GM12874 (cell line): ENCODE measurements at regions not wholly inside any gene's neighbourhood (a gene's known extent, or its start where the extent isn't known, plus 50 kb on each side); places are given as distances from the start of the nearest gene placed in this dataset.

Experiments
- TF ChIP-seq, protein P1 (sequence below): IDR thresholded peaks from 2 replicates; pipeline ENCODE4 v1.5.1; 2011; ENCODE audit warnings: low read depth, mild to moderate bottlenecking, control low read depth, low read length, moderate library complexity; ENCODE audit not compliant: insufficient read depth

DNA sequence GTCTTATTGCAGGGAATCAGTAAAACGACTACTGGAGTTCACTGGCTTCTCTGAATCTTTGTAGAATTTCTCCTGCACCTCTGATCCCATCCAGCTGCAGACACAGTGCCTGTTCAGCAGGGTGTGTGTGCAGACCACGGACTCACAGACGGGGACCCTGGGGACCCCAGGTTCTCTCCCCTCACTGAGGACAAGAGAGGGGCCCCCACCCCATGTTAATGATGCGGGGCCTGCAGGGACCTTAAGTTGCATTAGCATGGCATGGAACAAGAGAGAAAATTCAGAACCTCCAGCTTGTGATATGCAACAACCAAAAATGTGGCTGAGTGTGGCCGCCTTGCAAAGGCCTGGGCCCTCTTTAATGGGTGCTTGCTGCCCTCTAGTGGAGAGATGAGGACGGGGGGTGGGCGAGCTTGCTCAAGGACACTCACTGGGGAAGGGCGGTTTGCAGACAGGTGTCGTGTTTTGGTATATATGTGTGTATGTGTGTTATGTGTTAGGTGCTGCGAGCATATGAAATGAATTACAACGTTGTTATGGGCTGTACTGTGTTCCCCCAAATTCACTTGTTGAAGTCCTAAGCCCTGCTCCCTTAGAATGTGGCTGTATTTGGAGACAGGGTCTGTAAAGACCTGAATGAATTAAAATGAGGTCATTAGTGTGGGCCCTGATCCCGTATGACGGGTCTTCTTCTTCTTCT, 84.4 kb upstream of the SEPTIN5 start:
- TF ChIP-seq, protein P1, sequence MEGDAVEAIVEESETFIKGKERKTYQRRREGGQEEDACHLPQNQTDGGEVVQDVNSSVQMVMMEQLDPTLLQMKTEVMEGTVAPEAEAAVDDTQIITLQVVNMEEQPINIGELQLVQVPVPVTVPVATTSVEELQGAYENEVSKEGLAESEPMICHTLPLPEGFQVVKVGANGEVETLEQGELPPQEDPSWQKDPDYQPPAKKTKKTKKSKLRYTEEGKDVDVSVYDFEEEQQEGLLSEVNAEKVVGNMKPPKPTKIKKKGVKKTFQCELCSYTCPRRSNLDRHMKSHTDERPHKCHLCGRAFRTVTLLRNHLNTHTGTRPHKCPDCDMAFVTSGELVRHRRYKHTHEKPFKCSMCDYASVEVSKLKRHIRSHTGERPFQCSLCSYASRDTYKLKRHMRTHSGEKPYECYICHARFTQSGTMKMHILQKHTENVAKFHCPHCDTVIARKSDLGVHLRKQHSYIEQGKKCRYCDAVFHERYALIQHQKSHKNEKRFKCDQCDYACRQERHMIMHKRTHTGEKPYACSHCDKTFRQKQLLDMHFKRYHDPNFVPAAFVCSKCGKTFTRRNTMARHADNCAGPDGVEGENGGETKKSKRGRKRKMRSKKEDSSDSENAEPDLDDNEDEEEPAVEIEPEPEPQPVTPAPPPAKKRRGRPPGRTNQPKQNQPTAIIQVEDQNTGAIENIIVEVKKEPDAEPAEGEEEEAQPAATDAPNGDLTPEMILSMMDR: peak; percentile 89

DNA sequence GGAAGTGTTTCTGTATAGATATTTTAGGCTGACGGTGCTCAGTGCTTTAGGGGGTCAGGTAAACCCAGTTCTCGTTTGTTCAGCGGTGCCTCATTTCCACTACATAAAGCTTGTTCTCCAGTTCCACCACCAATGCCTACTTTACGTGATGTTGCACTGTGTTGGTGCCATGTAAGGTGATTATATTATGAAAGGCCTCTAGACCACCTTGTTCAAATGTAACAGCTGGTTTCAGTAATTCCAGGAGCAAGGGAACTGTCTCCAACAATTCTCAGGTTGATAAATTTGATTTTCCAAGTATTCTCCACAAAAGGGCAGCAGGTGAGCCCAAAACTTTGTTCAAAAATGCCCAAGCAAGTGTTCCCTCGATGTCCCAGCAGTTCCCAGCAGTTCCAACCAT, 83.7 kb upstream of the SEPTIN5 start:
- TF ChIP-seq, protein P1: no peak

DNA sequence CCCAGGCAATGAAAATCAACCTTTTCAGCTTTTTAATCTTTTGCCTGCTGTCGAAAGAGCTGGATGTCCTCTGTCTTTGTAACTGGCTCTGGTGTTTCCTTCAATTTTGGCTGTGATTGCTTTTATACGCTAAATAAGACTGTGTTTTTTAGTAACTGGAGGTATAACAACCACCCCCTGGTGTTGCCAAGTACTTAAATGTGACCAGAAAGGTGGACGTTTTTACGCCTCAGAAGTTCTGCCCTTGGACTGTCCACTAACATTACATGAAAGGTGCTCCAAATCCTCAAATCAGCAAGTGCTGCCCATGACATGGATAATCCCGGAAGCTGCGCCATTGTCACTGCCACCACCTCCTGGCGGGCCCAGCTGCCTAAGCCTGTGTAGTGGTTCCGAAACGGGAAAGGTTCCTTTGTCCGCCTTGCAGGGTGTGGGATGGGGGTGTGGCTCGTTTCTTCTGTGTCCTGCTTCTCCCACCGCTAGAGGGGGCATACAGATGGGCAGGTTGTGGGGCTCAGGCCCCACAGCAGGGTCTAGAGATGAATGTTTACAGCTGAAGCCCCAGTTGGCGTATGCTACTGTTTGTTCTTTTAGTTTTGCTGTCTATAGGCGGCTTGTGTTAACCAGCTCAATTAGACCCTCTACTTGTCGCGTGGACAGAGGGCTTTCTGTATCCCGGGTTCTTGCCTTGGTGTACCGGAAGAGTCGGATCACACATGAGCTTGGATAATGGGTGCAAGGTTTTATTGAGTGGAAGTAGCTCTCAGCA, 82.2 kb upstream of the SEPTIN5 start:
- TF ChIP-seq, protein P1: peak; percentile 48

DNA sequence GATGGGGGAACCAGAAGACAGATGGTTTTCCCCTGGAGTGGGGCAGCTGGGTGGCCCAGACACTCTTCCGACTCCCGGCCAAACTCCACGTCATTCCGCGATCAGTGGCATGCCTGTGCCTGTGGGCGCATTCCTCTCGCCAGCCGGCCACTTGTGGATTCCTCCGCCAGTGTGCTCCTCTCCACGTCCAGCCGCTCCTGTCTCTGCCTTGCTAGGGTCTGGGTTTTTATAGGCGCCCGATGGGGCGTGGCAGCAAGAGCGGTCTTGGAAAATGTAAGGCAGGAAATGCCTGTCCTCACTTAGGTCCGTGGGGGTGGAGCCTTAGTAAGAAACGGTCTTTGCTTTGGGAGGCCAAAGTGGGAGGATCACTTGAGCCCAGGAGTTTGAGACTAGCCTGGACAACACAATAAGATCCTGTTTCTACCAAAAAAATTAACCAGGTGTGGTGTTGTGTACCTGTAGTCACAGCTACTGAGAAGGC, 81.6 kb upstream of the SEPTIN5 start:
- TF ChIP-seq, protein P1: no peak

DNA sequence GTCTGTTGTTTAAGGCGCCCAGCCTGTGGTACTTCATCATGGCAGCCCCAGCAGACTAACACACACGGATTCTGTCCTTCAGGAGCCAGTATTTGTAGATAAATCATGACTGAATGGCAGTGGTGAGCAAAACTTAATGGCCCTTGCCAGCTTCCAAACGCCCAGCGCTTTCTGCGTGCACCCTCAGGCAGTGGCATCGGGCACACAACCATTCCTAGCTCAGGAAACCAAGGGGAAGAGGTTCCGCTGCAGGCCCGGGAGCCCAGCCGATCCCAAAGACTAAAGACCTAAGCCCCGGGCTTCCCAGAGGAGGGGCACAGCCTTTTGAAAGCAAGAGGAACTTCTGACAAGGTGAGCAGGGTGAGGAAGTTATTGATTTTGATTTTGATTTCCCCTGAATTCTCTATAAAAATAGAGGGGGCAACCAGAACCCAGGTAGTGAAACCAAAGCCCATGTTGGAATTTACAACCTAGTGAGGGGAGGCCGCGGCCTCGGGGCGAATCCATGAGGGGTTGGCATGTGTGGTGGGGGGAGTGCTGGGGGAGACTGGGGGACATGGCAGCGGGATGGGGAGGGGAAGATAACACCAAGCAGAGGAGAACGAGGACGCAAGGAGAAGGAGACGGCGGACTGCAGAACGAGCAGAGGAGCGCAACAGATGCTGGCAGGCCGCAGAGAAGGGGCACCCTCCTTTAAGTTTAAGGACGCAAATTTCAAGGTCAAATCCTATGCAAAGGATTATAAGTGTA, 79.9 kb upstream of the SEPTIN5 start:
- TF ChIP-seq, protein P1: no peak

DNA sequence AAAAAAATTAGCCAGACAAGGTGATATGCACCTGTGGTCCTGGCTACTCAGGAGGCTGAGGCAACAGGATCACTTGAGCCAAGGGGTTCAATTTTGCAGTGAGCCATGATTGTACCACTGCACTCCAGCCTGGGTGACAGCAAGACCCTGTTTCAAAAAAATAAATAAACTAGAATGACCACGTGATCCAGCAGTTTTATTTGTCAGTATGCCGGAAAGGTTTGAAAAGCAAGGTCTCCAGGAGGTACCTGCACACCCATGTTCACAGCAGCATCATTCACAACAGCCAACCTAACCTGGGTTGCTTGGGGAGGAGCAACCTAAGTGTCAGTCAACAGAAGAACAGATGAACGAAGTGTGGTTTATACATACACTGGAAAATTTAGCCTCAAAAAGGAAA, 78.7 kb upstream of the SEPTIN5 start:
- TF ChIP-seq, protein P1: no peak
